ENCODE measurements at regions not wholly inside any gene's neighbourhood (a gene's known extent, or its start where the extent isn't known, plus 50 kb on each side); places are given as distances from the start of the nearest gene placed in this dataset.

DNA sequence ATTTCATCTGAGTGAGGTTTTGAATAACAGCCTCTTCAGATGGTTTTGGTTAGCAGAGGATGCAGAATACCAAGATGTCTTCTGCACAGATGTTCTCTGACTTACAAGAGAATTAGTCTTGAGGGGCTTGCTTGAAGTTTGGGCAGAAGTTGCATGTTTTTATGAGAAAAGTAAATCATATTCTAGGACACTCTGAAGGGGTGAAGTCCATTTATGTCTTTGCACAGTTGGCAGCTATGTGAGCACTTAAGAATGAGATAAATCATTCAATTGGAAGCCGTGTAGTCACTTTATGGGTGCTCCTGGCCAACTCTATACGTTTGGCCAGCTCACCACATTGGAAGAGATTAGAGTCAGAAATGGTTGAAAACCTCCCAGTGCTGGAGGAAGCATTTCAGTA, 252.7 kb upstream of the KCNIP4 start:
- no peak for TF ChIP-seq CTCF (IDR thresholded peaks at IDR 0.05)
- no peak for TF ChIP-seq POLR2AphosphoS5 (IDR thresholded peaks at IDR 0.05)

Measured in upper lobe of left lung (tissue), 4 donors.